Stimulated activated naive CD4-positive, alpha-beta T cell (primary cell): ENCODE measurements at regions not wholly inside any gene's neighbourhood (a gene's known extent, or its start where the extent isn't known, plus 50 kb on each side); places are given as distances from the start of the nearest gene placed in this dataset.

Experiments
- DNase-seq, 6 experiments: peaks; one replicate each; lab custom pipeline; 2025; lab: John Stamatoyannopoulos, UW

DNA sequence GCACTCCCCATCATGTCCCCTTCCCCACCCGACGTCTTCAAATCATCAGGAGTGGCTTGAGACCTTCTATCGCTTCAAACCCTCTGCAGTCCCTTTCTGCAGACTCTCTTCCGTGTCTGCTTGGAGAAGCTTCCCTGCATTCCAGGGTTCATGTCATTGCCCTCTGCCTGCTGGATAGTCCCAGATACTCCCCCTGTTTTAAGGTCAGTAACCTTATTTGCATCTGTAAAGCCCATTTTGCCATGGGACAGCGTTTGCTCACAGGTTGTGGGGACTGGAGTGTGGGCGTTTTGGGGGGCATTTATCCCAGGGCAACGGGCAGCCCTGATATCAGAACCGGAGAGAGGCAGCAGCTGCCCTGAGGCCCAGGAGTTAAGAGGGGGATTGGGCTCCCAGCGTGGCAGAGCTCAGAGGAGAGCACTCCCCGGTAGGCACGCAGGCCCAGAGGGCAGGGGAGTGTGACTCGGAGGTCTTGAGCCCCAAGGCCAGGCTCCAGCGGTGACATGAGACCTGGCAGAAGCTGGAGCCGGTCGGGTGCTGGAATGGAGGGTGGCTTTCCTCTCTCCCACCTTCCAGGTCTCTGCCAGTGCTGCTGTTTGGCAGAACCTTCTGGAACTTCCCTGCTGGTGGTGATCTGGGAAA is 73.8 kb downstream of the RTP5 start:
- DNase-seq: no peak

DNA sequence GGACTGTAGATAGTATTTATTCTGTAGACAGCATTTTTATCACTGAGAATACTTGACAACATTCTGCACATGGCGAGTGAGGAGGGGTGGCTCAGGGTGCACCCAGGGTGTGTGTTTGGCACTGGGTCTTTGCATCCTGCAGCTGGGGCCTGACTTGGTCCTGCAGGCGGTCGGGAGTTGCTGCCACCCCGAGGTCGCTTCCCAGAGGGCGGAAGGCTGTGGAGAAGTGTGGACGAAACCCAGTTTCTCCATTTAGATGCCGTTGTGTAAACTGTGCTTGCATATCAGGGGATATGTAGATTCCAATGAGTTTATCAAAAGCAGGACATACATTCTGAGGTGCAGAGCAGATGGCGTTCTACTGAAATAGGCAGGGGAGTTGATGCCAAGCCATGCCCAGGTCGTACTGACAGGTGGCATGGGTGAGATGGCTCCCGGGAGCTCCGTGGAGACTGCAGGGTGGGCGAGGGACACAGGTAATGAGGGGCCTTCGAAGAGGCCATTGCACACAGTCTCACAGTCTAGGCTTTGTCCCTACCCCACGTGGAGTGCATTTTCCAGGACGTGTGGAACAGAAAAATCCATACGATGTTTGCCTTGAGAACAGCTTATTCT is 74.5 kb downstream of the RTP5 start:
- no peak for DNase-seq

DNA sequence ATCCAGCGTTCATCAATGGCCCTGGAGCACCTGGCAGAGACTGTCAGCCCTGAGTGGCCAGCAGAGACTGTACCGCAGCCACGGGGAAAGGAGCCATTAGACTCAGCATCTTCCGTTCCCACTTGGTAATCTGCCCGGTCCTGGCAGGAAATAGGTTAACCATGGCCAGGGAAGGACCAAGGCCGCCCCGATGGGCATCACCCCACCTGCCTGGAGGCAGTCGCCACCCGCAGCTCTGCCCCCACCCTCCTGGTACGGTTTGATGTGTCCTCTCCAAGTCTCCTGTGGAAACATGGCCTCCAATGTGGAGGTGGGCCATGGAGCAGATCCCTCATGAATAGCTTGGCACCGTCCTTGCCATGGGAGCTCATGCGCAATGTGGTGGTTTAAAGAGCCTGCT is 75.3 kb downstream of the RTP5 start:
- no peak for DNase-seq

DNA sequence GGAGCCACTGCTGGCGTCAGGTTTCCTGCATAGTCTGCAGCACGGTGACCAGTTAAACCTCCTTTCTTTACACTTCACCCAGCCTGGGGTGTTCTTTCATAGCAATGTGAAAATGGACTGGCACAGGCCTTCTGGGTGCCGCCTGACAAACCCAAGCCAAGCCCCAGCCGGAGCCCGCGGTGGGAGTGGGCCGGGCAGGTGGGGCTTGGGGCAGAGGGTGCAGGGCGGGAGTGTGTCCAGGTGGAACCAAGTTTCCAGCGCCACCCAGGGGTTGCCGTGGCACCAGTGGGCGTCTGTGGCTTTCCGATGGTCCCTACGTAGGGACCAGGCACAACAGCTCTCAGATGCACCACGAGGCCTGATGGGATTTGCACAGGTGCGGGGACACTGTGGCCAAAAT is 75.8 kb downstream of the RTP5 start:
- DNase-seq: no peak

DNA sequence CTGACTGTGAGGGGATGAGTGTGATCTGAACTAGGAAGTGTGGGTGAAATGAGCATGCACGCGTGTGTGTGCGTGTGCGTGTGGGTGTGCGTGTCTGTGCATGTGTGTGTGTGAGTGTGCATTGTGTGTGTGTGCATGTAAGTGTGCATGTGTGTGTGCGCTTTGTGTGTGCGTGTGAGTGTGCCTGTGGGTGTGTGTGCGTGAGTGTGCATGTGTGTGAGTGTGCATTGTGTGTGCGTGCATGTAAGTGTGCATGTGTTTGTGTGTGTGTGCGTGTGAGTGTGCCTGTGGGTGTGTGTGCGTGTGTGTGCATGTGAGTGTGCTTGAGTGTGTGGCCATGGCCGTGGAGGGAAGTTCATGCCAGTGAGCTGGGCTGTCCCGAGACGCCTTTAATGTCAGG is 76.3 kb downstream of the RTP5 start:
- no peak for DNase-seq

DNA sequence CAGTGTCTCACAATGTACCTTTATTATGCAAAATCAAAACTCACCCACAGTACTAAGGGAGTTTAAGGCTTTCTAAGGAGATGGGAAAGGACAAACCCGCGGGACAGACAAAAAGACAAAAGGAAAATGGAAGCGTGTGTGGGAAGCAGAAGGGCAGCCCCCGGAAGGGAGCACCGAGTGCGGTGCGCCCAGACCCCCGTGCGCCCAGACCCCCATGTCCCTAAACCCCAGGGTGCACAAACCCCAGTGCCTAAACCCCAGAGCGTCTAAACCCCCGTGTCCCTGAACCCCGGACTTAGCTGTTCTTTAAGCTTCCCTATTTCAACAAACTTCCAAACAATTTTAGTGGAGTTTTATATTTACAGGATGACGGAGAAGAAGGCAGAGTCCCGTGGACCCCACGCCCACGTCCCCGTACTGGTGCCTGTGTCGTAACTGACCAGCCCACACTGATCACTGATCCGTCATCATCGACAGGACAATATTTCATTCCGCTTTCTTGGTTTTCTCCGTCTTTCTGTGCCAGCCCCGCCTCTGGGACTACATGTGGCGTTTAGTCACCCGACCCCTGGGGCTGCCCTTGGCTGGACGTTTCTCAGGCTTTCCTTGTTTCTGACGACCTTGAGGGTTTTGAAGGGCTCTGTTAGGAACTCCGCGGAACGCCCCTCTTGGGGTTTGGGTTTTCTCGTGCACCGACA is 76.9 kb downstream of the RTP5 start:
- DNase-seq: no peak

DNA sequence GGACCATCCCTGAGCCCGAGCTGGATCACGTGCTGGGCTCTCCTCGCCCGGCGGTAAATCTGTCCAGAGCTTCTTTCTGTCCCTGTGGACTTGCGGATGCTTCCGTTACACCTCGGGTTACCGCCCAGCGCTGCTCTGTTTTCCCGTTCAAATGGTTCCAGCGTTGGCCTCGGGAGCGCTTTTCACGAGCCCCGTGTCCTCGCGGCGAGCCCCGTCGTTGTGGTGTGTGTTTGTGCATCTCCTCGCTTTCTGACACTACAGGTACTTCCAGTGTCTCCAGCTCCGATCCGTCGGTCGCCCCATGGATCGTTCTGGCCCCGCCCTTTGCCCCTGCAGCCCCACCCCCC is 77.4 kb downstream of the RTP5 start:
- DNase-seq: no peak

DNA sequence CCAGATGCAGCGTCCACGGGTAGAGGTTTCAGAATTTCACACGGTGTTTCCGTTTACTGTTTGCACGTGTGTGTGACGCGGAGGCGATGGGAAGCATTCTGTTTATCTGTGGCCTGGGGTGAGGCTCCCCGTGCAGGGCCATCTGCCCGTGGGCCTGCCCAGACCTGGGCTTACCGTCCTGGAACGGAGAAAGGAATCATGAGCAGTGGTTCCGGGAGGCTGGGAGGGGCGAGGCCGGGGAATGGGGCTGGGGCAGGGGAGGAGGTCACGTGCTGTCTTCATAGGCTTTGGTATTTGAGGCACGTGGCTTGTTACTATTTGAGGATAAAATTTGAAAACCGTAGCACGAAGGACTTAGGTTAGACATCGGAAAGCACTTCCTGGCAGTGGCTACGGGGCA is 77.9 kb downstream of the RTP5 start:
- DNase-seq: no peak

DNA sequence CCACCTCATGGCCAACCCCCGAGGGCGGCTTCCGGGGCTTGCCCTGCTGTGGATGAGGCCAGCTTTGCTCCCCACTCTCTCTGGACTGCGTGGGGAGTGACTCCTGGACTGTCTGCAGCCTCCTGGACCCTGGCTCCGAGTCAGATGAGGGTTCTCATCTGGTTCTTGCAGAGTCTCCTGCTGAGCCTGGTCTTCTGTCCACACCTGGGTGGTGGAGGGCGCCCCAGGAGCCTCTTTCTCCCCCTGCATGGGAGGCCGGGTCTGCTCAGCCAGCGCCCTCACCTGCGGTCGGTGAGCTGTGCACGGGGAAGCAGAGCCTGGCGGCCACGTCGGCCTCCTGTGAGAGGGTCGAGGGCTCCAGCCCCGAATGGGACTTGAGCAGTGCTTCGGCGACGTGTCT is 78.3 kb downstream of the RTP5 start:
- DNase-seq: no peak

DNA sequence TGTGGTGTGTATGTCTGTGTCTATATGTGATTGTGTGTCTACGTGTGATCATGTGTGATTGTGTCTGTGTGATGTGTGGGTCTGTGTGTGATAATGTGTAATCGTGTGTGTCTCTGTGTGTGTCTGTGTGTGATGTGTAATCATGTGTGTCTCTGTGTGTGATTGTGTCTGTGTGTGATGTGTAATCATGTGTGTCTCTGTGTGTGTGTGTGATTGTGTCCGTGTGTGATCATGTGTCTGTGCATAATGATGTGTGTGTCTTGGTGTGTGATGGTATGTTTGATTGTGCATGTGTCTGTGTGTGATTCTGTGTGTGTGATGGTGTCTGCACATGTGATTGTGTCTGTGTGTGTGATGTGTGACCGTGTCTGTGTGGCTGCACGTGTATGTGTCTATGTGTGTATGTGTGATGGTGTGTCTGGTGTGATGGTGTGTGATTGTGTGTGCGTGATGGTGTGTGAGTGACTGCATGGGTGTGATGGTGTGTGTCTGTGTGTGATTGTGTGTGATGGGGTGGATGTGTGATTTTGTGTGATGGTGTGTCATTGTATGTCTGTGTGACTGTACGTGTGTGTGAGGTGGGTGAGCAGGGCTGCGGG is 78.9 kb downstream of the RTP5 start:
- no peak for DNase-seq

DNA sequence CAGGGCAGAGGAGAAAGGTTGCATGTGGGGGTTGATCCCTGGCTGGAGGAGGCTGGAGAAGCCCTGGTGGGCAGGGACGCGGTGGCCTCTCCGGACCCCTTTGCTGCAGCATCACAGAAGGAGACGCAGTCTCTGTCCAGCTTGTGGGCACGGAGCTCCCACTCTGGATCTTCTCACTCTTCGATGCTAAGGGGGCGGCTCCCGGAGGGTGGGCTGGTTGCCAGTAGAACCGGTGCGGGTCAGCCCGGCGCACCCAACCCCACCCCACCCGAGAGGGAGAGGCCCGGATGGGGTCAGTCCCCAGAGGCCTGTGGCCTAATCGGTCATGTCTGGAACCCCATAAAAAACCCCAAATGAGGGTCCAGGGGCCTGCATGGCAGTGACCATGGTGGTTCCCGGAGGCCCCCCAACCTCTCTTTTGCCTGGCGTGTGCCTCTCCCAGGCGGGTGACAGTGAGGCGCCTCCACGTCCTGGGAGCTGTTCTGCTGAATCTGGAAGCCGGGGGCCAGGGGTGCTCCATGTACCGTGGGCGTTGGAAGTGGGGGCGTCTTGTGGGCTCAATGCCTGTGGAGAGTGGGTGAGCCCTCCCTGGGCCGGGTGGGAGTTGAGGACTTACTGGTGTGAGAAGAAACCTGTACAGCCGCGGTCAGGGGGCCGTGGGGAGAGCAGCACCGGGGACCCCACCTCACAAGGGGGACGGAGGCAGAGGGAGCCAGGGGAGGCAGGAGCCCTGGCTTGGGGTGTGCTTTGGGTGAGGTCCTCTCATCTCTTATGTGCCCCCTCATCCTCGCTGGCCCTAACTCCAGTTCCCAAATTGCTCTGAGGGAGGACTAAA is 79.6 kb downstream of the RTP5 start:
- DNase-seq: no peak

DNA sequence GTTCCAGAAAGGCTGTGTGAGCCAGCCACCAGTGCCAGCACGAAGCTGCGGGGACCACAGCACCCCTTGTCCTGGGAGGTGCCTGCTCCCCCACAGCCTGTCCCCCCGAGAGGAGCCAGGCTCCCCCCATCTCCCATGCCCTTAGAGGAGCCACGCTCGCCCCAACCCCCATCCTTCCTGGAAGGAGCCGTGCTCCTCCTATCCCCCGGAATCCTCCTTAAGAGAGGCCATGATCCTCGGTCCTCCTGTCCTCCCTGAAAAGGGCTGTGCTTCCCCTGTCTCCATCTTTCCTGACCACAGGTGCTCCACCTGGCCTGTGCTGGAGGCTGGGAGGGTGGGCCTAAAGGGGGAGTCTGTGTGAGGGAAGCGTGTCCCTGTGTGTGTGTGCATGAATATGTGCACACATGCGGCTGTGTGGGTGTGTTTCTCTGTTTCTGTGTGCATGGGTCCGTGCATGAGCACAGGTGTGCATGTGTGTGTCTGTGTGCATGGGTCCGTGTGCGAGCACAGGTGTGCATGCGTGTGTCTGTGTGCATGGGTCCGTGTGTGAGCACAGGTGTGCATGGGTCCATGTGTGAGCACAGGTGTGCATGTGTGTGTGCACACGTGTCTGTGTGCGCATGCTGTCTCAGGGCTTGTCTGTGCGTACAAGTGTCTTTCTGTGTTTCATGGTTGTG is 80.3 kb downstream of the RTP5 start:
- no peak for DNase-seq

DNA sequence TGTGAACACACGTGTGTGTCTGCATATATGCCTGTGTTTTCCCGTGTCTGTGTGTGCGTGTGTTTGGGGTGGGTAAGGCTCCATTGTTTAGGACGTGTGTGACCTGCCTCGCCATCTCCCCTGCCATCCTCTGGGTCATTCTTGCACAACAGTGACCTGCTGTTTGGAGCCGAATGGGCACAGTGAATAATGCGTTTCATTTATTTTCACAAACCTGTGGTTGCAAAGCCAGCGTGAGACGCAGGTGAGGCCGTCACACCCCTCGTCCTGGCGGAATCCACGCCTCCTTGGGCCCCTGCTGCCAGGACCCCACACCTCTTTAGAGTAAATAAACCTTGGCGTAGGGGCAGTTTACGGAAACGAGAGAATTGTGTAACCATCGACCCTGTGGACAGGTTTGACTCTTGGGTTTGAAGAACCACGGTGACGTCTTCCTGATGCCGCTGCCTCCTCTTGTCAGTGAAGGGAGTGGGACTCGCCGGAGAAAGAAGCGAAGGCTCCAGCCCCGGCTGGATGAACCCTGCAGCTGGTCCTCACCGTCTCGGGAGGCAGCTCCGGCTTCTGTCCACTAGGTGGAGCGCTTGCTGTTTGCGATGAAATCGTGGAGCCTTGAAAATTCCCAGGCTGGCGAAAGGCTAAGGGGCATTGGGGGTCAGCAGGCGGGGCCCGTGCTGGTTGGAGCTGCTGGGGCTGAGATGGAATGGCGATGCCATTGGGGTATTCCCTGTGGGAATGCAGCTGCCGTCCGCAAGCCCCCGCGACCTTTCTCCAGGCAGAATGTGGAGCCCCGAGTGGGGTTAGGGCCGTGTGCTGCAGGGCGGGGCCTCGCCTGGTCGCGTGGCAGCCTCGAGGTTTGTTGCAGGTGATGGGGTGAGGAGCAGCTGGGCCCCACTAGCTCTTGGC is 81.1 kb downstream of the RTP5 start:
- peak; percentile 4 to 63 (median 42) for DNase-seq

DNA sequence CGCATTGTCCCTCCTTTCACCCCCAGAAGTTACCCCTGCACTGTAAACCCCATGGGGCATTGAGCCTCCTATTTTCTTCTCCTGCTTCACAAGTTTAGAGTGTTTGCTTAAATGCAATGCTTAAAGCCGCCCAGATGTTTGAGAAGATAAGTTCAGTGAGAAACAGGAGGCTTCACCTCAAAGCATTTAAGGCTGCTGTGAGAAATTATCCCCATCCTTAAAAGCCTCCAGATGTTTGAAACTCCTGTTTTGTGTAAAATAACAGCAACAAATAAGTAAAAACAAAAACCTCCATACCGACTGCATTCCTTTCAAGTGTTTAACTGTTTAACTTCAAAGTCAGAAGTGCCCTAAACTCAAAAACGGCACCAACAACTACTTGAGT is 81.8 kb downstream of the RTP5 start:
- no peak for DNase-seq

DNA sequence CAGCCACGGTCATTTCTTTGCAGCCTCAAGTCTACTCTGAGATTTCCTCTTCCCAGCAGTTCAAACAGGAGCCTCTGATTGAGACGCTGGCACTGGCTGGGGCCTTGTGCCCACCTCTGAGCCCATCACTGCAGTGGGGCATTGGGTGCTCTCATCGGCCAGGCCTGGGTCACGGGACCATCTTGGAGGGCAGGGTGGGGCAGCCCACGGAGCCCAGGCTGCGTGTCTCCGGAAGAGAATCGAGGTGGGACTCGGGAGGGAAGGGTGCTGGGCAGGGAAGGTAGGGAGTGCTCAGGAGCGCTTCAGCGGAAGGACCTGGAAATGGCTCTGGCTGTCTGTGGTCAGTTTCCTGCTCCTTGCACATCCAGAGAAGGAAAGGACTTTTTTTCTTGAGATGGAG is 82.4 kb downstream of the RTP5 start:
- no peak for DNase-seq

DNA sequence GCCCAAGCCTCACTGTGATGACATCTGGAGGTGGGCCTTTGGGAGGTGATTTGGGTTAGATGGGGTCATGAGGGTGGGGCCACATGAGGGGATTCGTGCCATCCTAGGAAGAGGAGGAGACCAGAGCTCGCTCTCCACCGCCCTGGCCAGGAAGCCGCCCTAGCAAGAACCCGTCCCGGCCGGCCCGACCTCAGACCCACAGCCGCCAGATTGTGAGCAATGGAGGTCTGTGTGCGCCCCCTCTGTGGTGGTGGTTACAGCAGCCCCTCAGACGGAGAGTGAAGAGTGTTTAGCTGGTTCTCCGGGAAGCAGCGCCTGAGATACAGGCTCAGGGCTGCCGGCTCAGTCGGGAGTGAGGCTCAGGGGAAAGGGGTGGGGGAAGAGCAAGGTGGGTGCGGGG is 83.3 kb downstream of the RTP5 start:
- DNase-seq: no peak

DNA sequence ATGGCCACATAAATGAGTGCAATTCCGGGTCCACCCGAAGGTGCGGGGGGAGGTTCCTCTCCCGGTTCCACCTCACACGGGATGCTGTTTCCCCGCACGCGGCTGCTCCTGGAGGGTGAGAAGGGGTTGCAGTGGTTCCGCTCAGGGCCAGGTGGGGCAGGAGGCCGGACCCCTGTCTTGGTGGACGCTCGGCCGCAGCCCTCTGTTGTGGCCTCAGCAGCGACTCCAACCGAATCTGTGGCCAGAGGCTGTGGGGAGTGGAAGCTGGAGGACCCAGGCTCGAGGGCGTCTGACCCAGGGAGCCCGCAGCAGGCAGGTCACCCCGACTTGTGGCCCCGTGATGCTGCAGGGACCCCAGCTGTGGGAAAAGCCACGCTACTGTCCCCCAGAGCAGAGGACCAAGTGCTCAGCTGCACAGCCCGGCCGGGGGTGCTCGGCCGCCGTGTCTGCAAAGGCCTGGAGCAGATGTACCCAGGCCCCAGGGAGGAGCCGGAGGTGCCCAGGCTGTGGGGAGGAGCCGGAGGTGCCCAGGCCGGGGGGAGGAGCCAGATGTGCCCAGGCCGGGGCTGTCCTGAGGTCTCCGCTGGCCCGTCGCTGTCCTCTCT is 83.9 kb downstream of the RTP5 start:
- DNase-seq: no peak

DNA sequence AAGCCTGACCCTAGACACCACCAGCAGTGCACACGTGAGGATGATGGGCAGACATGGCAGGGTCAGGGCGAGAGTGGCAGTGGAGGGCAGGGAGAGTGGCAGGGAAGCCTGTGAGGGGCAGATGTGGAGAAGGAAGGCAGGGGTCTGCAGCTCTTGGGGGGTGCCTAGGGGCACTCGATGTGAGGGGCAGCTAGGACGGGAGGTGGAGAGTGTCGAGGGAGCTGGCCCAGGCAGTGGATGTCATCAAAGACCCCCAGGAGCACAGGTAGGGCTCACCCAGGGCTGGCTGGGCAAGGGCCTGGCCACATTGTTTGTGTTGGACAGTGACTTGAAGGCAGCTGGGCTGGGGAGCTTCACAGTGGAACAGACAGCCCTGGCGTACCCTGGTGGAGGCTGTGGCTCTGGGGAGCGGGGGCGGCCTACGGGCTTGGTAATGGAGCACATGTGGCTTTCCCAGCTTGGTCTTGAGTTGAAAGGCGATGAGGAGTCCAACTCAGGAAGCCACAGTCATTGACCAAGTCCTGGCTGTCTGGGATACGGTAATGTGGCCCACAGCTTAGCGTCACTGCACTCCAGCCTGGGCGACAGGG is 87.1 kb downstream of the RTP5 start:
- no peak for DNase-seq

DNA sequence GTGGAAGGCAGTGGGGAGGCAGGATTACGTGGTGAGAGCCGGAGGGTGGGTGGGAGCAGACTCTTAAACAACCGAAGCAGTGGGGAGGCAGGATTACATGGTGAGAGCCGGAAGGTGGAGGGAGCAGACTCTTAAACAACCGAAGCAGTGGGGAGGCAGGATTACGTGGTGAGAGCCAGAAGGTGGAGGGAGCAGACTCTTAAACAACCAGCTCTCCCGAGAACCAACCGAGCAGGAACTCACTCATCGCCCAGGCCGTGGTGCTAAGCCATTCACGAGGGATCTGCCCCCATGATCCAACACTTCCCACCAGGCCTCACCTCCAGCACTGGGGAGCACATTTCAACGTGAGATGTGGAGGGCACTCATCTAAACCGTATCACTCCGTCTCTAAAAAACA is 87.7 kb downstream of the RTP5 start:
- no peak for DNase-seq
